Right lobe of liver (tissue), 4 donors: ENCODE measurements at regions not wholly inside any gene's neighbourhood (a gene's known extent, or its start where the extent isn't known, plus 50 kb on each side); places are given as distances from the start of the nearest gene placed in this dataset.

Source experiments
- POLR2A ChIP-seq: fragments of 450-650 bp; IDR thresholded peaks from one replicate; pipeline ENCODE4 v1.6.1; 2017; ENCODE audit warnings: antibody characterized with exemption, mild to moderate bottlenecking
- TF ChIP-seq, protein P1 (sequence below), 4 donors: fragments of 200-600 bp in 3 of 4; fragments of 450-650 bp in 1 of 4; IDR thresholded peaks; one replicate each; pipeline versions ENCODE4 v1.5.1 to v1.8.0; 2016 to 2022; ENCODE audit warnings: antibody characterized with exemption in 4 of 4, mild to moderate bottlenecking in 2 of 4
- donor health status: DM: no; HTN: no; CAD: no.
- donor health status: DM: no; HTN: no; CAD: no.
- donor health status: DM: no; HTN: yes; CAD: no.

GRCh38 chr2:241925821-241926441, 56.4 kb downstream of the RTP5 start:
- TF ChIP-seq, protein P1, sequence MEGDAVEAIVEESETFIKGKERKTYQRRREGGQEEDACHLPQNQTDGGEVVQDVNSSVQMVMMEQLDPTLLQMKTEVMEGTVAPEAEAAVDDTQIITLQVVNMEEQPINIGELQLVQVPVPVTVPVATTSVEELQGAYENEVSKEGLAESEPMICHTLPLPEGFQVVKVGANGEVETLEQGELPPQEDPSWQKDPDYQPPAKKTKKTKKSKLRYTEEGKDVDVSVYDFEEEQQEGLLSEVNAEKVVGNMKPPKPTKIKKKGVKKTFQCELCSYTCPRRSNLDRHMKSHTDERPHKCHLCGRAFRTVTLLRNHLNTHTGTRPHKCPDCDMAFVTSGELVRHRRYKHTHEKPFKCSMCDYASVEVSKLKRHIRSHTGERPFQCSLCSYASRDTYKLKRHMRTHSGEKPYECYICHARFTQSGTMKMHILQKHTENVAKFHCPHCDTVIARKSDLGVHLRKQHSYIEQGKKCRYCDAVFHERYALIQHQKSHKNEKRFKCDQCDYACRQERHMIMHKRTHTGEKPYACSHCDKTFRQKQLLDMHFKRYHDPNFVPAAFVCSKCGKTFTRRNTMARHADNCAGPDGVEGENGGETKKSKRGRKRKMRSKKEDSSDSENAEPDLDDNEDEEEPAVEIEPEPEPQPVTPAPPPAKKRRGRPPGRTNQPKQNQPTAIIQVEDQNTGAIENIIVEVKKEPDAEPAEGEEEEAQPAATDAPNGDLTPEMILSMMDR (IDR thresholded peaks at IDR 0.05): no peak
- no peak for TF ChIP-seq POLR2A
